Cardiac septum (tissue), 1 donor: ENCODE measurements at regions not wholly inside any gene's neighbourhood (a gene's known extent, or its start where the extent isn't known, plus 50 kb on each side); places are given as distances from the start of the nearest gene placed in this dataset.
A peak's percentile ranks its signal among the peaks of the same experiment; 100 is the strongest.

Source experiments
- DNase-seq: peaks from one replicate; pipeline ENCODE4 v3.0.0-alpha.2; 2020; ENCODE audit warnings: low spot score
- intact Hi-C: fragments of 100-400 bp; cut with DNase I; formaldehyde crosslinking; loops from one replicate; pipeline ENCODE4 v1.14.0; 2022
- donor health status: DM: no; HTN: no; CAD: no.

DNA sequence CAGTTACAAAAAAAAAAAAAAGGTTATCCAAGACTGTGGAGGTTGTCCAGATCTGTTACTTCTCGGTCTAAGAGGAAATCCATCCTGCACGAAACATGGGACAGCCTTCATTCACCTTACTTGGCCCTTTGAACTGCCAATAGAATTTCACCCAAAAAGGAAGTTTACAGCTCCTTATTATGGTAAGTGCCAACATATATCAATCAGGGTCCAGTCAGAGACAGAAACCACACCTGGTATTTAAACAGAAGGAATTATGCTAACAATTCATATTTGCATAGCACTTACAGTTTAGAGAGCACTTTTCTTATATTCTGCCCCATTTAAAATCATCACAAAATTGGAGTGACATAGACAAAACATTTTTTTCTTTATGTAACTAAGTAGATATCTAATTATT, 93.6 kb upstream of the PTPN3 start:
- intact Hi-C loops: loop anchor here (5.0 kb wide), 1 partner anchor 46 kb away; no protein-coding TSS in a partner anchor
- no peak for DNase-seq

DNA sequence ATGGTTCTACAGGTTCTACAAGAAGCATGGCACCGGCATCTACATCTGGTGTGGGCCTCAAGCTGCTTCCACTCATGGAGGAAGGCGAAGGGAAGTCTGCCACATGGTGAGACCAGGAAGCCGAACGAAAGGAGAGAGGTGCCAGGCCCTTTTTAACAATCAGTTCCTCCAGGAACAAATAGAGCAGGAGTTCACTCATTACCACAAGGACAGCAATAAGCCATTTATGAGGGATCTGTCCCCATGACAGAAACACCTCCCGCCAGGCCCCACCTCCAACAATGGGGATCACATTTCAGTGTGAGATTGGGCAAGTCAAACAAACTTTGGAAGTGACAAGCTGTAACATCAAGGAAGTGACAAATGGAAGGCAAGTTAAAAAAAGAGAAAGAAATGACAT, 95.5 kb upstream of the PTPN3 start:
- intact Hi-C loops: loop anchor here (5.0 kb wide), 1 partner anchor 44 kb away; no protein-coding TSS in a partner anchor
- DNase-seq: no peak

DNA sequence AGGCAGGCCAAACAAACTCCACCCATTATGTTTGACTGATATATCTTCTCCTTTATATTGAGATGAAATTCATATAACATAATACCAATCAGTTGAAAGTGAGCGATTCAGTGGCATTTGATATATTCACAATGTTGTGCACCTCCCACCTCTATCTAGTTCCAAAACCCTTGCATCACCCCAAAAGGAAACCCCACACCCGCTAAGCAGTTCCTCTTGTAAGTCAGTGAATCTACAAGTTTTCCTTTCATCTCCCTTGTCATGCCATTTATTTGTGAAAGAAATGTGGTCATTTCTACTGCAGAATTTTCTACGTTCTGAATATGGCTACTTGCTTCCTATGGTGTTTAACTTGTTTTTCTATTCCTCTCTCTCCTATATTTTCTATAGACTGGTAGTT, 99.4 kb upstream of the PTPN3 start:
- DNase-seq: no peak
- intact Hi-C loops: no loop called here

DNA sequence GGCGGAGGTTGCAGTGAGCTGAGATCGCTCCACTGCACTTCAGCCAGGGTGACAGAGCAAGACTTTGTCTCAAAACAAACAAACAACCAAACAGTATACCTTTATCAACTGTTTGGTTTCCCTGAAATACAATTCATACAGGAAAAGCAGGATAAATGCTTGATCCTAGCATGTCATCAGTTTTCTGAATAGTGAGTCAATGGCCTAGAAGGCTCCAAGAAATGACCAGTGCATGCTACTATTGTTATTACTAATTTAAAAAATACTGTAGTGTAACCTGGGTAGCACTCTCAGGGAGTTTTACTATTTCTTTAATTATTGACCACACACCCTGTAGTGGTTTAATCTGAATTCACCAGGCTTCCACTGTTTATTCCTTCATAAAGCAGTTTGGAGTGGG, 101.0 kb upstream of the PTPN3 start:
- intact Hi-C loops: no loop called here
- no peak for DNase-seq

DNA sequence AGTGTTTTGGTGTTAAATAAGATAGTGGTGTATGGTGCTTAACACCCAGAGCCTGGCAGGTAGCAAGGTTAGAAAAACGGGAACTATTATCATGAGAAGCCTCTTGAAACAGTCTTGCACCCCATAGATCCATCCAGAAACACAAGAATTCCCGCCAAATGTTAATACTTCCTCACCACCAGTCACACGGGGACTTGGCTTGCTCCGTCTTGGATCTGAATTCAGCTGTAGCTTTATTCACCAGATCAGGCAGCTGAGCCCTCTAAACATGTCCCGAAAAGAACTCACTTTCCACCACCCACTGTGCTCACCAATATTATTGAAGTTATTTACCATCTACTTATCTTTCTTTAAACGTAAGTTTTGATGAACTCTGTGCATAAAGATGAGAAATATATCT, 101.6 kb upstream of the PTPN3 start:
- no peak for DNase-seq
- intact Hi-C loops: no loop called here

DNA sequence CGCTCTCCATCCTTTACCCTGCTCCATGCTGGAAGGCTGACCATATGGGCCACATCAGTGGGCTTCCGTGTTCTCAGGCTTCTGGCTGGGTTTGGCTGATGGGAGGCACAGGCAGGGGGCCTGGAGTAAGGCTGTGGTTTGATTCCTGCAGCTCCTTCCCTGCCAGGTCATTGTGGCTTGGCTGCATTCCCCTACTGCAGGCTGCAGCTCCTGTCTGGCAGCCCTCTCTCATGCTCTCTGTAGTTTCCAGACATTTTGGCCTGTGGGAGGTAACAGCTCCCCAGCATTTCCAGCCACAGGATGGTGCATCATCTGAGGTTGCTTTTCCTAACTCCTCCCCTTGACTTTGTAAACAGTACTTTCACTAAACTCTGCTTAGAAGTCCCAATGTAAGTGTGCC, 102.0 kb upstream of the PTPN3 start:
- intact Hi-C loops: no loop called here
- no peak for DNase-seq

DNA sequence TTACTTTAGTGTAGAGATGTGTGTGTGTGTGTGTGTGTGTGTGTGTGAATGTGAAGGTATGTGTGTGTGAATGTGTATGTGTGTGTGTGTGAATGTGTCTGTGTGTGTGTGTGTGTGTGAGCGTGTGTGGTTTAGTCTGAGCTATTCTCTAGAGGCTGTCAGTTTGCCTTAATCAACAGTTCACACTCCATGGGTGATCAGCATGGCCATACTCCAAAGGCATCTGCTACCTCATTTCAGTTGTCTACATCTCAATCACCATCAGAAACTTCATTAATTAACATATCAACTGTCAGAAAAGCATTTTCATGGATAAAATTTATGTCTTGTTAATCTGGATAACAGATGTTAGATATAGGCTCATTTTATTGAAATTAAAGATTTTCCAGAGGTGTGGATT, 103.1 kb upstream of the PTPN3 start:
- intact Hi-C loops: no loop called here
- DNase-seq: no peak

DNA sequence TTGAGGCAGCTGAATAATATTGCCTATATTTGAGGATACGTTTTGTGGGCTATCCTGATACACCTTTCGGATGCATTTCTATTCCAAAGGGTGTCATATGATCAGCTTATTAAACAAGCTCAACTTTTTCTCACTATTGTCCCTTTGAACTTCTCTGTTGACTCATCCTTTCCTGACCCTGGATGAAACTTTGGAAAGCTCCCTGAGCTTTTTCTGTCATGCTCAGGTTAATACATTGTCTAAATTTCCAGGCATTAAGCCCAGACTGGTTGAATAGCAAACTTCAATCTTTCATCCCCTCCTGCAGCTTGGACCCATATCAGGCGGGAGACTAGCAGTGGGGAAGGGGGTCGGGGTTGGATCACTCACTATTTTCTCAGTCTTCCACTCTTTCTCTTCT, 104.9 kb upstream of the PTPN3 start:
- intact Hi-C loops: no loop called here
- DNase-seq: no peak

DNA sequence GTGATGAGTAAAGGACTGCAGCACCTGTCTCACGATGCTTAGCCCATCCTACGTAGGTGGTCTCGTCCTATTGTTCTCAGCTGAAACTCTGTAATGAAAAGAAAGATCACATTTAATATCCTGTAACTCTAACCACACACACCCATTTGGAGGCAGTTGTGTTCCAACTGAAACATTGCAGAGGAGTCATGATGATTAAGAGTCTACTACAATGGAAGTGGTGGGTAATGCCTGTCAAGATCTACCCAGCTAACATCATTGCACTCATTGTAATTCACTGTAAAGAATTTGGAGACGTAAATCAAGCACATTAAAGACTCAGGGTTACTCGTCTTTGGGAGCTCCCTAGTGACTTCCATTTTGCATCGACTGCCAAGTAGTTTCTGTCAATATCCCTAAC, 106.0 kb upstream of the PTPN3 start:
- intact Hi-C loops: no loop called here
- no peak for DNase-seq

DNA sequence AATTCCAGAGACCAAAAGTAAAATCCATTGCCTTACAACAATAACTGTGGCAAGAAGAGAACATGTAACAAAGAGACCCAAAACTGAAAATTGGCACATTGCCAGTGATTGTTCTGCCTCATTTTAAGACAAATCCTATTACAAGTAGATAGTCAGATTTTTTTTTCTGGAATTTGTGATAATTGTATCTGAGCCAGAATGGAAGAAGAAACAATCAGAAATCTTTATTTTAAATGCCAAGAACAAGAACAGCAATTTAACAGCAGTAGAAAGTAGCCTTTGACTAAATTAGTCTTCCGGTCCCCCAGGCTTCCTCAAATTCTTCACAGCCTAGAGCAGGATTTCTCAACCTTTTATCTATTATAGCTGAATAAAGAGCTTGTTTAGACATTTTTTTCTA, 106.7 kb upstream of the PTPN3 start:
- intact Hi-C loops: no loop called here

DNA sequence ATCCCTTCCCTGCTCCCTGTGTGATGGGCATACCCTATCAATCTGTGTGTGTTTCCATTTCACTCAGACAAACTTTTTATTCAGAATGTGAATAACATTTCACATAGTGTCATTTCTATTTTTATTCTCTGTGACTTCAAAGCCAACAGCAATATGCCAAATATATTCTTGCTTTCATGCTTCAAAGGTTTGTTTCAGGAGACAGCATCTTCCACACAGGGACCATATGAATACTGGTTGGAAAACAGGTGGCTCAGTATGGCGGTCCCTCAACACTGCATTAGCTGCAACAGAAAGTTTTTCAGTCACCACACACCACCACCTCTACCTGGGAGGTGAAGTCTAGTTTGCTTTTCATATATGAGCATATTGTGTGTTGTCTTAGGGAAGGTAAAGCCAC, 111.0 kb upstream of the PTPN3 start:
- intact Hi-C loops: no loop called here
- DNase-seq: no peak

More for the DNA sequence above, 106.7 kb upstream of the PTPN3 start:
- no peak for DNase-seq

DNA sequence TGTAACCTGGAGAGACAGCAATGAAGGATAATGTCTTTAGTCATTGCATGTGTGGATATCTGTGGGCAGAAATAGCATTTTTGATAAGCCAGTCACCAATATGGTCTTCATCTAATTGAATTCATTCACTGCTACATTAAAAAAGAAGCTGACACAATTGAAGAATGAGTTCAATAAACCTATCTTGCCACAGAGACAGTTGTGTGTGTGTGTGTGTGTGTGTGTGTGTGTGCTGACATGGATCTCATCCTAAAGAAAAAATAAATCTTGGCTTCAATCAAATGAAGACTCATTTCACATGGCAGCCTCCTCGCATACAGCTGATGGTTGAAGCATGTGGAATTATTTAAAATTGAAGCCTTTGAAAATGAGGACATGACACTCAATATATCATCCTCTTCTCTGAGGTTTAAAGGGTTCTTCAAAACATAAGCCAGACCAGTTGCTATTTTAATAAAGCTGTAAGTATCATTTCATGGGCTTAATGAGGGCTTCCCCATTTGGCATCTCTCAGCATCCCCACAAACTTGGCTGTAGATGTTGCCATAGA, 118.5 kb upstream of the PTPN3 start:
- no peak for DNase-seq
- intact Hi-C loops: no loop called here

DNA sequence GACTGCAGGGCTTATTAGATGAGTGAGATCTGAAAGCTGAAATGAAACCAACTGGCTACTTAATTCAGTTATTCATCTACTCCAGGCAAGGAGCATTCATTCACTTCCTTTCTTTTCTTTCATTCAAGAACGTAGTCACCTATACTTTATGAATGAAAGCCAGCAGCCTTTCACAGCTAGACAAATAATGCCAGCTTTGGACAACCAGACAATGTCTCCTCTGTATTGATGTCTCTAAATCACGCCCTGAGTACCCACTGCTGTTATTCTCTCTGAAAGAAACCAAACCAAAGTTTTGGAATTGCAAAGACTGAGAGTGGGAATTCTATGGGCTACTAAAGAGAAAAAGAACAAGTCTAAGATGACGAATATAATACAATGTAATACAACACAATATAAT, 121.2 kb upstream of the PTPN3 start:
- no peak for DNase-seq

DNA sequence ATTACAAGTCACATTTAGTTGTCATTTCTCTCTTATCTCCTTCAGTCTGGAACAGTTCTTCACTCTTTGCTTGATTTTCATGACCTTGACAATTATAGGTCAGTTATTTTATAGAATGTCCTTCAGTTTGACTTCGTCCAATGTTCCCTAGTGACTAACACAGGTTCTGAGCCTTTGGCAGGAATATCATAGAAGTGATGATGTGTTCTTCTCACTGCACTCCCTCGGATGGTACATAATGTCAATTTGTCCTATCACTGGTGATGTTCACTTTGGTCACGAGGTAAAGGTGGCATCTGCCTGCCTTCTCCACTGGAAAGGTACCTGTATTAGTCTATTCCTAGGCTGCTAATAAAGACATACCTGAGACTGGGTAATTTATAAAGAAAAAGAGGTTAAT, 126.0 kb upstream of the PTPN3 start:
- DNase-seq: no peak
- intact Hi-C loops: no loop called here

More for the DNA sequence above, 121.2 kb upstream of the PTPN3 start:
- intact Hi-C loops: no loop called here

DNA sequence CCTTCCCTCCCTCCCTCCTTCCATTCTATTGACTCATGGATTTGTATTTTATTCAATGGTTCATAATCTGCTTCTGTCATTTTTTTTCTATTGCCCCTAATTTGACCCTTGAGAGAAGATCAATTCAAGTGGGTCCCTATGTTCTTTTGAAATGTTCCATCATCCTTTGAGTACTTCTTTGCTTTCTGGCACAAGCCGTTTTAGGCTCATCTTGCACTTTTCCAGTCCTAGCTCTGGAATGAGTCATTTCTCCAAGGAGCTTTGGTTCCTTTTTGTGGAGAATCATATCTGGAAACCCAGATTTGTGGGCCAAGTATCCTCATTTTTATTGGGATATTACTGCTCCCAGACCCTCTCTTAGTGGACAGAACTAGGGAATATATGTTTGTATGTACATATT, 126.8 kb upstream of the PTPN3 start:
- intact Hi-C loops: no loop called here
- no peak for DNase-seq

DNA sequence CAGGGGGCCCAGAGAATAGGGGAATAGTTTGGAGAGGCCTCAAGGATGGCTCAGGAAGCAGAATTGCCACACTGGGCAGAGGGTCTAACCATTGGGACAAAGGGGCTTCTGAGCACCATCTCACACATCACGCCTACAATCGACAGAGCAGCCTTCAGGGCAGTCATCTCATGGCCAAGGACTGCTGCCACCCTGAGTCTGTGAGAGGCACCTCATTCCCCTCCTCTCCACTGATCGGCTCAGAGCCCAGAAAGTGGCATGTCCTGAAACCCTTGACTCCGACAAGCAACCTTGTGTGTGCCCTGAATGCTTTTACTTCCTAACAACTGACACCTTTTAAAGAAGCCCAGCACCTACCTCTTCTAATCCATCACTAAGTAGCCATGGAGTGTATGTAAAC, 128.9 kb upstream of the PTPN3 start:
- intact Hi-C loops: no loop called here

DNA sequence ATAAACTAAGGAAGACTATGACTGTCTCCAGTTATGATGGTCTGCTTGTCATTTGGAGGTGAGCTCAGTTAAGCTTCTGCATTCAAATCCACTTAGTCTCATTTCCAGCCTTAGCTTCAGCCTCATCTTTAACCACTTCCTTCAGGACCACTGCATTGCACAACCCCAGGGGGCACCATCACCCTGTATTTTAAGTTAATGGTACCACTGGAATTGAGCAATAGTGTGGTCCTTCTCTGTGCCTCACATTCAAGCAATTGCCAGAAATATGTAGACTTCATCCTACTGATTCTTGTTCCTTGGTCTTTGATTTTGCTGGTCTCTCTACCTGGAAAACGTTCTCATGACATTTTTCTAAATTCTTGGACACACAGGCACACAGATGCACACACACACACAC, 131.5 kb upstream of the PTPN3 start:
- intact Hi-C loops: no loop called here
- no peak for DNase-seq

More for the DNA sequence above, 128.9 kb upstream of the PTPN3 start:
- DNase-seq: no peak

DNA sequence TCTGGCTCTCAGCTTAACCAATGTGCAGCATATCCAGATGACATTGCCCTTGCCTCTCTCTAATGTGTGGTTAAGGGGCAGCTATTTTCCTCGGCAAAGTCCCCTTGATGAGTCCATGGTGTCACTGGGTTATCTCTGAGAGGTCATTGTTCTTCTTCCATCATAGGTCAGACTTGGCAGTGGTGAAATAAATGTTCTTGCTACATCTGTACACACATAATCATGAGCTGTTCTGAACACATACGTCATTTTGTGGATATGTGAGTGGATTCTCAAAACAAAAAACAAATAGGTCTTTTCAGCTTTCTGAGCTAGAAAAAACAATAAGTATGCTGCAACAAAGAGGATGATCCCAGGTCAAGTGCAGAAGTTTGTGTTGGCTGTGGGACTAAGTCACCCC, 134.7 kb upstream of the PTPN3 start:
- DNase-seq: no peak
- intact Hi-C loops: no loop called here

DNA sequence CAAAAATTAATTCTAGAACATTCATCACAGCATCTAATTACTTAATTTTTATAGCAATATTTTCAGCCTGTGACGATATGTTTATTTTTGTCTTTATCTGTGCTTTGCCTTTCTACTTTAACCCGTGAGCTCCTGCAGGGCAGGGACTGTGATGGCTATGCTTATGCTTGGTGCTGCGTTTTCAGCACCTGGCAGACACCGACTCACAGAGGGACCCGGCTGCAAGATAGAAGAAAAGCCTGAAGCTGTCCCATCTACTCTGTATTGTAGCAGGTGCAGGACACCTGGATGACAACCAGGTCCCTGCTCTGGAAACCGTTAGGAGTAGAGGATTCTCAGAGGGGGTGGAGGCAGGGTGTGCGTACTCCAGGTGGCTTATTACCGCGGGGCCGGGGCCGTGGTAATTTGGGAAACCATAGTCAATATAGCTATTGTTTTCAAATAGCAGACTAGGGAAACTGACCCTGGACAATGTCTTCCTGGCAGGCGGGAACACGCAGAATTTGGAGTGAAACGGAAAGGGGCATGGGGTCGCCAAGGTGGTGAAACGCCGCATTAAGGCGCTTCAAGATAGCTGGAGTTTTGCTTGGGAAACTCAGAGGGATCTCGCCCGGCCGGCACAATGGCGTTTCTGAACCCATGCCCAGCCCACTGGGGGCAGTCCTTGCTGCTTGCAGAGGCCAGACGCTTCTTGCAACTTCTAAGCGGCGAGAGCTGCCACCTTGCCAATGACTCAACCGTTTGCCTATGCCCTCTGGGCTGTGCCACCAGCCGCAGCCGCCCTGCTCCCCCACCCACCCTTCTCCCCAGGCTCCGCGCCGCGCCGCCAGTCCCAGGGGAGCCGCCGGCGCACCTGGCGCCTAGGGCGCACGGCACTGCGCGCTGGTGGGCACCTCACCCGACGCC, 140.1 kb upstream of the PALM2AKAP2 start:
- intact Hi-C loops: loop anchor here (5.0 kb wide), 2 partner anchors 48 to 252 kb away; no protein-coding TSS in a partner anchor

DNA sequence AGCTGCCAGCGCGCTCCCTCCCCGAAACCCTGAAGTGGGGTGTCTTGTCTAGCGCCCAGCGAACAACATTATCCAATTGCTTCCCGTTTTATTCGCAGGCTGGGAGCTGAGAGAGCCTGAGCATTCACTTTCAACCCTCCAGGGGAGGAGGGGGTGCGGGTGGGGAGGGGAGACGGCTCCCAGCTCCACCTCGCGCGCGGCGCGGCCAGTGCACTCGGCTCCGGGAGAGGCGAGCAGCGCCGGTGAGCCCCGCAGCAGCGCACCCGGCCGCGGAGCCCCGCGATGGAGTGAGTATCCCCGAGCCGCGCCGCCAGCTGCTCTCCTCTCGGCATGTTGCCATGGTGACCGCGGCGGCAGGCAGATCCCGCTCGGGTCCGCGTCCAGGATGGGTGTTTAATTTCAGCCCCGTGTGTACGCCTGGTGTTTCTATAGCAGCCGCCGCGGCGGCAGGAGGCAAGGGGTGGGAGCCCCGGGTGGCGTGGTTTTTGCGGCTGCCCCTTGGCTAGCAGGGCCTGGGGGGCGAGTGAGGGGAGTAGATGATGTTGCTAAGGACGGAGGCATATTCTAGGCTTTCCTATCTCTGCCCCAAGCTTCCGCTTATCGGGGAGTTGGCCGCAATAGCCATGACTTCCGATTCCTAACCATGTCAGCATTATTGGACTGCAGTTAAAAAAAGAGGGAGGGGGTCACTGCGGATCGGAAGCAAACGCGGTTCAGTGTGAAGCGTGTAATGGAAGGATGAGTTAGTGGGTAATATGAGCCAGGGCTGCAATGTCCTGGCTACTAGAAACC, 139.2 kb upstream of the PALM2AKAP2 start:
- intact Hi-C loops: loop anchor here (5.0 kb wide), 1 partner anchor 252 kb away; no protein-coding TSS in a partner anchor
- peak; percentile 75 for DNase-seq

More for the DNA sequence above, 140.1 kb upstream of the PALM2AKAP2 start:
- peak; percentile 79 for DNase-seq
